ENCODE measurements at regions not wholly inside any gene's neighbourhood (a gene's known extent, or its start where the extent isn't known, plus 50 kb on each side); places are given as distances from the start of the nearest gene placed in this dataset.

- DNase-seq (ENCODE audit: low read depth in 3 of 3, low spot score in 2 of 3), result no peak
Observed at GRCh38 chr9:126123927-126124326, 202.7 kb upstream of the MVB12B start.

- DNase-seq (ENCODE audit: low read depth in 3 of 3, low spot score in 2 of 3), result no peak
Observed at GRCh38 chr9:126125177-126125576, 201.5 kb upstream of the MVB12B start.

GRCh38 chr9:126125577-126125976 lies 201.1 kb upstream of the MVB12B start:
- DNase-seq (ENCODE audit: low read depth in 3 of 3, low spot score in 2 of 3), result no peak

- no peak for DNase-seq (ENCODE audit: low read depth in 3 of 3, low spot score in 2 of 3)
Observed at GRCh38 chr9:126125992-126126409, 200.6 kb upstream of the MVB12B start.

- no peak for DNase-seq (ENCODE audit: low read depth in 3 of 3, low spot score in 2 of 3)
Observed at GRCh38 chr9:126126807-126127206, 199.8 kb upstream of the MVB12B start.

GRCh38 chr9:126127591-126127990 lies 199.0 kb upstream of the MVB12B start:
- no peak for DNase-seq (ENCODE audit: low read depth in 3 of 3, low spot score in 2 of 3)

GRCh38 chr9:126128494-126129142 lies 198.0 kb upstream of the MVB12B start:
- DNase-seq (ENCODE audit: low read depth in 3 of 3, low spot score in 2 of 3), result no peak

GRCh38 chr9:126131066-126132010 lies 195.3 kb upstream of the MVB12B start:
- DNase-seq (ENCODE audit: low read depth in 3 of 3, low spot score in 2 of 3), result no peak

GRCh38 chr9:126132746-126133145 lies 193.9 kb upstream of the MVB12B start:
- no peak for DNase-seq (ENCODE audit: low read depth in 3 of 3, low spot score in 2 of 3)

GRCh38 chr9:126144196-126144595 lies 182.4 kb upstream of the MVB12B start:
- no peak for DNase-seq (ENCODE audit: low read depth in 3 of 3, low spot score in 2 of 3)

- DNase-seq (ENCODE audit: low read depth in 3 of 3, low spot score in 2 of 3), result no peak
Observed at GRCh38 chr9:126144603-126145456, 181.8 kb upstream of the MVB12B start.

GRCh38 chr9:126145887-126146253 lies 180.8 kb upstream of the MVB12B start:
- DNase-seq (ENCODE audit: low read depth in 3 of 3, low spot score in 2 of 3), result no peak

GRCh38 chr9:126146254-126147145 lies 180.1 kb upstream of the MVB12B start:
- DNase-seq (ENCODE audit: low read depth in 3 of 3, low spot score in 2 of 3), result no peak

GRCh38 chr9:126147186-126147935 lies 179.3 kb upstream of the MVB12B start:
- DNase-seq (ENCODE audit: low read depth in 3 of 3, low spot score in 2 of 3), result peak; percentile 19 to 29 (median 23)

- DNase-seq (ENCODE audit: low read depth in 3 of 3, low spot score in 2 of 3), result no peak
Observed at GRCh38 chr9:126147936-126148870, 178.4 kb upstream of the MVB12B start.

GRCh38 chr9:126148994-126149393 lies 177.6 kb upstream of the MVB12B start:
- DNase-seq (ENCODE audit: low read depth in 3 of 3, low spot score in 2 of 3), result no peak

GRCh38 chr9:126149661-126150060 lies 177.0 kb upstream of the MVB12B start:
- DNase-seq (ENCODE audit: low read depth in 3 of 3, low spot score in 2 of 3), result no peak

GRCh38 chr9:126150411-126151030 lies 176.1 kb upstream of the MVB12B start:
- DNase-seq (ENCODE audit: low read depth in 3 of 3, low spot score in 2 of 3), result no peak

All from right renal cortex interstitium (tissue), 3 donors.